ENCODE measurements at regions not wholly inside any gene's neighbourhood (a gene's known extent, or its start where the extent isn't known, plus 50 kb on each side); places are given as distances from the start of the nearest gene placed in this dataset.

DNA sequence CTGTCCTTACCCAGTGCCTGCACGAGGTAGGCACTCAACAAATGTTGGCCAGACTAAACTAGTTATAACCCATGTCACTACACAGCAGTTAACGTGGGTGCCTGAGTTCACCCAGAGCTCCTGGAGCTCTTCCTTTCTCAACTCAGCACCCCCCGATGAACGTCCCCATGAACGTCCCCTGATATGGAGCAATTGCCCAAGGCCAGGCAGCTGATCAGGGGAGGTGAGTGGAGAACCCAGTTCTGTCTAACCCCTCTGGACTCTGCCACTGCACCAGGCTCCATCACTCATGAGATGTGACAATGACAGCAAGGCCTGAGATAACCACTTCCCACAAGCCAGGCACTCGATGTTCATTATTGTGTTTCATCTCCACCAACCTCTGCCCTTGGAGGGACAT lies 199.0 kb downstream of the BCL11B start:
- ChIA-PET CTCF (no interaction called here), POLR2A (no interaction called here)
- H3K27me3 ChIP-seq (replicated peaks; ENCODE audit: control insufficient read depth, insufficient read depth, low read length), result no peaks in the 10 kb centered on the region
- H3K9me3 ChIP-seq, result no peaks in the 10 kb centered on the region
- peaks cover 5% of the 10 kb centered on the region for H3K27me3 Mint-ChIP-seq (ENCODE audit: insufficient read depth, unreplicated experiment)
- intact Hi-C loops (cut with micrococcal nuclease; ENCODE audit: unreplicated experiment), result no loop called here
- no peak overlapping the region for H3K4me3 ChIP-seq (ENCODE audit: low read depth, low read length)
- no peak for DNase-seq
- H3K4me1 ChIP-seq, result no peaks in the 10 kb centered on the region
- H3K9me3 Mint-ChIP-seq (ENCODE audit: unreplicated experiment), result peaks cover 10% of the 10 kb centered on the region
- BruUV-seq (replicated peaks), result no TSS peak
- TF ChIP-seq, protein P1, sequence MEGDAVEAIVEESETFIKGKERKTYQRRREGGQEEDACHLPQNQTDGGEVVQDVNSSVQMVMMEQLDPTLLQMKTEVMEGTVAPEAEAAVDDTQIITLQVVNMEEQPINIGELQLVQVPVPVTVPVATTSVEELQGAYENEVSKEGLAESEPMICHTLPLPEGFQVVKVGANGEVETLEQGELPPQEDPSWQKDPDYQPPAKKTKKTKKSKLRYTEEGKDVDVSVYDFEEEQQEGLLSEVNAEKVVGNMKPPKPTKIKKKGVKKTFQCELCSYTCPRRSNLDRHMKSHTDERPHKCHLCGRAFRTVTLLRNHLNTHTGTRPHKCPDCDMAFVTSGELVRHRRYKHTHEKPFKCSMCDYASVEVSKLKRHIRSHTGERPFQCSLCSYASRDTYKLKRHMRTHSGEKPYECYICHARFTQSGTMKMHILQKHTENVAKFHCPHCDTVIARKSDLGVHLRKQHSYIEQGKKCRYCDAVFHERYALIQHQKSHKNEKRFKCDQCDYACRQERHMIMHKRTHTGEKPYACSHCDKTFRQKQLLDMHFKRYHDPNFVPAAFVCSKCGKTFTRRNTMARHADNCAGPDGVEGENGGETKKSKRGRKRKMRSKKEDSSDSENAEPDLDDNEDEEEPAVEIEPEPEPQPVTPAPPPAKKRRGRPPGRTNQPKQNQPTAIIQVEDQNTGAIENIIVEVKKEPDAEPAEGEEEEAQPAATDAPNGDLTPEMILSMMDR (IDR thresholded peaks at IDR 0.05; ENCODE audit: insufficient read depth in 1 of 2, low read depth in 1 of 2, low read length in 1 of 2, severe bottlenecking in 1 of 2, unreplicated experiment in 1 of 2), result no peak
- H3K27ac Mint-ChIP-seq (ENCODE audit: unreplicated experiment), result no peak overlapping the region
- no peaks in the 10 kb centered on the region for H3K36me3 Mint-ChIP-seq (ENCODE audit: insufficient read depth, unreplicated experiment)
- H3K4me1 Mint-ChIP-seq (ENCODE audit: low read depth, unreplicated experiment), result no peaks in the 10 kb centered on the region
- H3K4me3 Mint-ChIP-seq (ENCODE audit: unreplicated experiment), result no peak overlapping the region
- H3K36me3 ChIP-seq (ENCODE audit: control insufficient read depth, insufficient read depth, low read length), result no peaks in the 10 kb centered on the region

DNA sequence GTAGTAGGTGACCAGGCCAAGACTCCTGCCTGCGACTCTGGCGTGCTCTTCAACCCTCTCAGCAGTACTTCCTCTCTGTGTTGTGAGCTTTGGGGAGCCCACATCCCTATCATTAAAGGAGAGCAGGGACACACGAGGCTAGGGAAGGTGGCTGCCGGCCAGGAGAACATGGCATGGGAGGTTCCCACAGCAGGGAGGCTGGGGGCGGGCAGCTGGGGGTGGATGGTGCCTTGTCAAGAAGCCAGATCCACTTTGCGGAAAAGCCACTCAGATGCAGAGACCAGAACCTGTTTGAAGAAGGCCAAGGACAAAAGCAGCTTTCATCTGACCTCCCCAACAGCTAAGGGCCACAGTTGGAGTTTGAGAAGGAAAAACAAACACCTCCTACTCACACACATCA lies 198.6 kb downstream of the BCL11B start:
- DNase-seq, result no peak
- Histone ChIP-seq H3K9me3 (no peaks in the 10 kb centered on the region), H3K4me3 (ENCODE audit: low read depth, low read length) (no peak overlapping the region), H3K27me3 (replicated peaks; ENCODE audit: control insufficient read depth, insufficient read depth, low read length) (no peaks in the 10 kb centered on the region), H3K36me3 (ENCODE audit: control insufficient read depth, insufficient read depth, low read length) (no peaks in the 10 kb centered on the region), H3K4me1 (no peaks in the 10 kb centered on the region)
- intact Hi-C loops (cut with micrococcal nuclease; ENCODE audit: unreplicated experiment), result no loop called here
- no TSS peak for BruUV-seq (replicated peaks)
- Mint-ChIP-seq H3K36me3 (ENCODE audit: insufficient read depth, unreplicated experiment) (no peaks in the 10 kb centered on the region), H3K4me3 (ENCODE audit: unreplicated experiment) (no peak overlapping the region), H3K27me3 (ENCODE audit: insufficient read depth, unreplicated experiment) (peaks cover 5% of the 10 kb centered on the region), H3K27ac (ENCODE audit: unreplicated experiment) (no peak overlapping the region), H3K4me1 (ENCODE audit: low read depth, unreplicated experiment) (no peaks in the 10 kb centered on the region), H3K9me3 (ENCODE audit: unreplicated experiment) (peaks cover 10% of the 10 kb centered on the region)
- ChIA-PET POLR2A (no interaction called here), CTCF (no interaction called here)
- TF ChIP-seq, protein P1 (IDR thresholded peaks at IDR 0.05; ENCODE audit: insufficient read depth in 1 of 2, low read depth in 1 of 2, low read length in 1 of 2, severe bottlenecking in 1 of 2, unreplicated experiment in 1 of 2), result no peak

DNA sequence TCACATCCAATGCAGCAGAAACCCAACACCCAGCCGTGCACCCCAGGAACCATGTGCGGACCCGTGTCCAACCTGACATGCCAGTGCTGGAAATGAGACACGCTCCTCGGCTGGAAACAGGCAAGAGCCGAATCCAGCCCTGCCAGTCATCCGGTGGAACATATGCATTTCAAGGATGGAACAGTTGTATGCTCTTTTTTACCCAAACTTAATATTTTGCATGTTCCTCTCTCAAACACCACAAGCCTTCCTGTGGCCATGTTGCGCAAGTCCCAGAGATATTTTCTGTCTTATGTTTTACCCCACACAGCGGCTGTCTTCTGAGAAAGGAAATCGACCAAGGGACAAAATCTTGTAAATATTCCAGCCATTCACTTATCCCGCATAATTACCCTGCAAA lies 196.9 kb downstream of the BCL11B start:
- Mint-ChIP-seq H3K36me3 (ENCODE audit: insufficient read depth, unreplicated experiment) (no peaks in the 10 kb centered on the region), H3K27ac (ENCODE audit: unreplicated experiment) (no peak overlapping the region), H3K27me3 (ENCODE audit: insufficient read depth, unreplicated experiment) (peaks cover 5% of the 10 kb centered on the region), H3K4me1 (ENCODE audit: low read depth, unreplicated experiment) (no peaks in the 10 kb centered on the region), H3K9me3 (ENCODE audit: unreplicated experiment) (peaks cover 11% of the 10 kb centered on the region), H3K4me3 (ENCODE audit: unreplicated experiment) (no peak overlapping the region)
- no TSS peak for BruUV-seq (replicated peaks)
- no peaks in the 10 kb centered on the region for H3K36me3 ChIP-seq (ENCODE audit: control insufficient read depth, insufficient read depth, low read length)
- DNase-seq, result no peak
- no peaks in the 10 kb centered on the region for H3K27me3 ChIP-seq (replicated peaks; ENCODE audit: control insufficient read depth, insufficient read depth, low read length)
- ChIA-PET CTCF (no interaction called here), POLR2A (no interaction called here)
- H3K4me3 ChIP-seq (ENCODE audit: low read depth, low read length), result no peak overlapping the region
- H3K9me3 ChIP-seq, result no peaks in the 10 kb centered on the region
- TF ChIP-seq, protein P1 (IDR thresholded peaks at IDR 0.05; ENCODE audit: insufficient read depth in 1 of 2, low read depth in 1 of 2, low read length in 1 of 2, severe bottlenecking in 1 of 2, unreplicated experiment in 1 of 2), result no peak
- intact Hi-C loops (cut with micrococcal nuclease; ENCODE audit: unreplicated experiment), result no loop called here
- no peaks in the 10 kb centered on the region for H3K4me1 ChIP-seq

Measured in Caco-2 (cell line).